ENCODE measurements at regions not wholly inside any gene's neighbourhood (a gene's known extent, or its start where the extent isn't known, plus 50 kb on each side); places are given as distances from the start of the nearest gene placed in this dataset.

DNA sequence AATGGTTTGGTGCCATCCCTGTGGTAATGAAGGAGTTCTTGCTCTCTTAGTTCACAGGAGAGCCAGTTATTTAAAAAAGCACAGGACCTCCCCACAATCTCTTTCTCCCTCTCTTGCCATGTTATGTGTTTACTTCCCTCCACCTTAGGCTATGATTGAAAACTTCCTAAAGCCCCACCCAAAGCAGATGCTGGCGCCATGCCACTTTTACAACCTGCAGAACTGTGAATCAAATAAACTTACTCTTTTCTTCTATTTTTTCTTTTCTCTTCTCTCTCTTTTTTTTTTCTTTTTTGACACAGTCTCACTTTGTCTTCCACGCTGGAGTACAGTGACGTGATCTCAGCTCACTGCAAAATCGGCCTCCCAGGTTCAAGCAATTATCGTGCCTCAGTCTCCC, 508.4 kb upstream of the EPHA7 start:
- no peak for TF ChIP-seq POLR2A (IDR thresholded peaks at IDR 0.05)
- no peak for TF ChIP-seq CTCF (IDR thresholded peaks at IDR 0.05)
